Mucosa of stomach (tissue), 1 donor: ENCODE measurements at regions not wholly inside any gene's neighbourhood (a gene's known extent, or its start where the extent isn't known, plus 50 kb on each side); places are given as distances from the start of the nearest gene placed in this dataset.
"Not testable (repeated sequence)": the region's sequence is repeated elsewhere in the genome, so short reads cannot be mapped to it uniquely, and the experiment has no call there.

Experiments used
- H3K27me3 ChIP-seq: one replicate; pipeline ENCODE4 v1.7.0; 2013; ENCODE audit warnings: mild to moderate bottlenecking, low read length; ENCODE audit not compliant: control insufficient read depth, insufficient read depth
- H3K36me3 ChIP-seq: one replicate; pipeline ENCODE4 v1.7.0; 2013; ENCODE audit warnings: low read length; ENCODE audit not compliant: control insufficient read depth, insufficient read depth
- H3K4me1 ChIP-seq: one replicate; pipeline ENCODE4 v1.7.0; 2013; ENCODE audit warnings: mild to moderate bottlenecking, low read length; ENCODE audit not compliant: control insufficient read depth, insufficient read depth
- H3K4me3 ChIP-seq: one replicate; pipeline ENCODE4 v1.7.0; 2013; ENCODE audit warnings: low read length
- H3K9ac ChIP-seq: one replicate; pipeline ENCODE4 v1.7.0; 2013; ENCODE audit warnings: mild to moderate bottlenecking, low read length, moderate library complexity
- H3K9me3 ChIP-seq: one replicate; pipeline ENCODE4 v1.7.0; 2013; ENCODE audit warnings: mild to moderate bottlenecking, low read length, moderate library complexity; ENCODE audit not compliant: control insufficient read depth
- donor health status: Pancreatic carcinoma.

- Histone ChIP-seq H3K27me3 (no peaks in the 10 kb centered on the region), H3K9me3 (no peaks in the 10 kb centered on the region), H3K36me3 (no peaks in the 10 kb centered on the region), H3K4me1 (no peaks in the 10 kb centered on the region), H3K4me3 (no peak overlapping the region), H3K9ac (no peak overlapping the region)
These were observed 72.7 kb upstream of the FAM174B start for GRCh38 chr15:92728266-92728665.

GRCh38 chr15:92733090-92733933 lies 77.7 kb upstream of the FAM174B start:
- H3K4me3 ChIP-seq = peak overlapping the region; percentile 21
- H3K9me3 ChIP-seq = no peaks in the 10 kb centered on the region
- H3K36me3 ChIP-seq = no peaks in the 10 kb centered on the region
- H3K4me1 ChIP-seq = no peaks in the 10 kb centered on the region
- no peaks in the 10 kb centered on the region for H3K27me3 ChIP-seq
- H3K9ac ChIP-seq = peak overlapping the region; percentile 69

GRCh38 chr15:92733934-92734521 lies 78.5 kb upstream of the FAM174B start:
- Histone ChIP-seq H3K4me1 (no peaks in the 10 kb centered on the region), H3K4me3 (peak overlapping the region; percentile 21), H3K9ac (peak overlapping the region; percentile 69)

GRCh38 chr15:92739246-92739645 lies 83.7 kb upstream of the FAM174B start:
- H3K36me3 ChIP-seq, H3K4me3 ChIP-seq, H3K4me1 ChIP-seq, H3K27me3 ChIP-seq, H3K9me3 ChIP-seq, H3K9ac ChIP-seq: not testable (repeated sequence)

More at GRCh38 chr15:92733934-92734521, 78.5 kb upstream of the FAM174B start:
- no peaks in the 10 kb centered on the region for H3K27me3 ChIP-seq
- H3K9me3 ChIP-seq = no peaks in the 10 kb centered on the region
- no peaks in the 10 kb centered on the region for H3K36me3 ChIP-seq

- Histone ChIP-seq H3K4me1 (no peaks in the 10 kb centered on the region), H3K27me3 (no peaks in the 10 kb centered on the region), H3K9ac (no peak overlapping the region), H3K4me3 (no peak overlapping the region), H3K36me3 (no peaks in the 10 kb centered on the region), H3K9me3 (no peaks in the 10 kb centered on the region)
These were observed 90.3 kb upstream of the FAM174B start for GRCh38 chr15:92745845-92746271.

GRCh38 chr15:92747047-92747446 lies 91.5 kb upstream of the FAM174B start:
- Histone ChIP-seq H3K4me1 (no peaks in the 10 kb centered on the region), H3K9ac (no peak overlapping the region), H3K9me3 (no peaks in the 10 kb centered on the region), H3K36me3 (no peaks in the 10 kb centered on the region), H3K4me3 (no peak overlapping the region), H3K27me3 (no peaks in the 10 kb centered on the region)

GRCh38 chr15:92749216-92749615 lies 93.6 kb upstream of the FAM174B start:
- Histone ChIP-seq H3K4me3 (no peak overlapping the region), H3K9ac (no peak overlapping the region), H3K9me3 (no peaks in the 10 kb centered on the region), H3K36me3 (no peaks in the 10 kb centered on the region), H3K27me3 (no peaks in the 10 kb centered on the region), H3K4me1 (no peaks in the 10 kb centered on the region)

- no peak overlapping the region for H3K9ac ChIP-seq
- no peaks in the 10 kb centered on the region for H3K9me3 ChIP-seq
- H3K4me1 ChIP-seq = no peaks in the 10 kb centered on the region
These were observed 94.4 kb upstream of the FAM174B start for GRCh38 chr15:92749946-92750345.

GRCh38 chr15:92751528-92751927 lies 96.0 kb upstream of the FAM174B start:
- Histone ChIP-seq H3K4me1 (no peaks in the 10 kb centered on the region), H3K36me3 (no peaks in the 10 kb centered on the region), H3K4me3 (no peak overlapping the region), H3K9me3 (no peaks in the 10 kb centered on the region), H3K9ac (no peak overlapping the region), H3K27me3 (no peaks in the 10 kb centered on the region)

More at GRCh38 chr15:92749946-92750345, 94.4 kb upstream of the FAM174B start:
- Histone ChIP-seq H3K27me3 (no peaks in the 10 kb centered on the region), H3K36me3 (no peaks in the 10 kb centered on the region), H3K4me3 (no peak overlapping the region)

- no peaks in the 10 kb centered on the region for H3K9me3 ChIP-seq
- H3K4me3 ChIP-seq = no peak overlapping the region
- H3K36me3 ChIP-seq = no peaks in the 10 kb centered on the region
- no peaks in the 10 kb centered on the region for H3K27me3 ChIP-seq
- no peaks in the 10 kb centered on the region for H3K4me1 ChIP-seq
- no peak overlapping the region for H3K9ac ChIP-seq
These were observed 98.0 kb upstream of the FAM174B start for GRCh38 chr15:92753591-92753990.

- Histone ChIP-seq H3K36me3 (no peaks in the 10 kb centered on the region), H3K4me1 (no peaks in the 10 kb centered on the region), H3K9ac (no peak overlapping the region), H3K9me3 (no peaks in the 10 kb centered on the region), H3K4me3 (no peak overlapping the region), H3K27me3 (no peaks in the 10 kb centered on the region)
These were observed 107.9 kb upstream of the FAM174B start for GRCh38 chr15:92763459-92763858.

- not testable (repeated sequence) for H3K9ac ChIP-seq, H3K9me3 ChIP-seq, H3K4me3 ChIP-seq, H3K27me3 ChIP-seq, H3K4me1 ChIP-seq, H3K36me3 ChIP-seq
These were observed 112.6 kb upstream of the FAM174B start for GRCh38 chr15:92768131-92768530.
